ENCODE measurements at regions not wholly inside any gene's neighbourhood (a gene's known extent, or its start where the extent isn't known, plus 50 kb on each side); places are given as distances from the start of the nearest gene placed in this dataset.

GRCh38 chr3:102032491-102033383, 183.4 kb downstream of the NFKBIZ start:
- no peaks in the 10 kb centered on the region for H3K79me2 ChIP-seq (ENCODE audit: insufficient read depth, low read length)
- no peak overlapping the region for H3K27ac ChIP-seq (ENCODE audit: low read depth, low read length)
- ChIA-PET CTCF (no interaction called here), RAD21 (ENCODE audit: low non-redundant PET in 1 of 2, low total read pairs in 2 of 2, uncharacterized antibody in 2 of 2, unreplicated experiment in 2 of 2) (no interaction called here), POLR2A (no interaction called here)
- DNase-seq (ENCODE audit: low read depth, low spot score) (no peak), ATAC-seq (no peak)
- TF ChIP-seq ZFX (IDR thresholded peaks at IDR 0.05) (no peak), POLR2AphosphoS5 (IDR thresholded peaks at IDR 0.05; ENCODE audit: low read depth, low read length) (no peak), YY1 (IDR thresholded peaks at IDR 0.05; ENCODE audit: extremely low read depth, insufficient replicate concordance, low read depth, low read length) (no peak), MAX (IDR thresholded peaks at IDR 0.05) (no peak), JUND (IDR thresholded peaks at IDR 0.05) (no peak), POLR2A (IDR thresholded peaks at IDR 0.05; ENCODE audit: borderline replicate concordance, extremely low read depth, insufficient read depth, insufficient read length) (no peak), EGR1 (IDR thresholded peaks at IDR 0.05; ENCODE audit: low read depth) (no peak), EZH2phosphoT487 (IDR thresholded peaks at IDR 0.05; ENCODE audit: borderline replicate concordance) (no peak), FOSL1 (IDR thresholded peaks at IDR 0.05; ENCODE audit: low read depth) (no peak), ZNF274 (IDR thresholded peaks at IDR 0.05; ENCODE audit: low read depth, low read length) (no peak), ELF1 (IDR thresholded peaks at IDR 0.05; ENCODE audit: borderline replicate concordance, low read depth) (no peak)
- TF ChIP-seq, protein P1, sequence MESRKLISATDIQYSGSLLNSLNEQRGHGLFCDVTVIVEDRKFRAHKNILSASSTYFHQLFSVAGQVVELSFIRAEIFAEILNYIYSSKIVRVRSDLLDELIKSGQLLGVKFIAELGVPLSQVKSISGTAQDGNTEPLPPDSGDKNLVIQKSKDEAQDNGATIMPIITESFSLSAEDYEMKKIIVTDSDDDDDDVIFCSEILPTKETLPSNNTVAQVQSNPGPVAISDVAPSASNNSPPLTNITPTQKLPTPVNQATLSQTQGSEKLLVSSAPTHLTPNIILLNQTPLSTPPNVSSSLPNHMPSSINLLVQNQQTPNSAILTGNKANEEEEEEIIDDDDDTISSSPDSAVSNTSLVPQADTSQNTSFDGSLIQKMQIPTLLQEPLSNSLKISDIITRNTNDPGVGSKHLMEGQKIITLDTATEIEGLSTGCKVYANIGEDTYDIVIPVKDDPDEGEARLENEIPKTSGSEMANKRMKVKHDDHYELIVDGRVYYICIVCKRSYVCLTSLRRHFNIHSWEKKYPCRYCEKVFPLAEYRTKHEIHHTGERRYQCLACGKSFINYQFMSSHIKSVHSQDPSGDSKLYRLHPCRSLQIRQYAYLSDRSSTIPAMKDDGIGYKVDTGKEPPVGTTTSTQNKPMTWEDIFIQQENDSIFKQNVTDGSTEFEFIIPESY (IDR thresholded peaks at IDR 0.05; ENCODE audit: extremely low read depth, insufficient replicate concordance, low read length), result no peak
- TF ChIP-seq, protein P2, sequence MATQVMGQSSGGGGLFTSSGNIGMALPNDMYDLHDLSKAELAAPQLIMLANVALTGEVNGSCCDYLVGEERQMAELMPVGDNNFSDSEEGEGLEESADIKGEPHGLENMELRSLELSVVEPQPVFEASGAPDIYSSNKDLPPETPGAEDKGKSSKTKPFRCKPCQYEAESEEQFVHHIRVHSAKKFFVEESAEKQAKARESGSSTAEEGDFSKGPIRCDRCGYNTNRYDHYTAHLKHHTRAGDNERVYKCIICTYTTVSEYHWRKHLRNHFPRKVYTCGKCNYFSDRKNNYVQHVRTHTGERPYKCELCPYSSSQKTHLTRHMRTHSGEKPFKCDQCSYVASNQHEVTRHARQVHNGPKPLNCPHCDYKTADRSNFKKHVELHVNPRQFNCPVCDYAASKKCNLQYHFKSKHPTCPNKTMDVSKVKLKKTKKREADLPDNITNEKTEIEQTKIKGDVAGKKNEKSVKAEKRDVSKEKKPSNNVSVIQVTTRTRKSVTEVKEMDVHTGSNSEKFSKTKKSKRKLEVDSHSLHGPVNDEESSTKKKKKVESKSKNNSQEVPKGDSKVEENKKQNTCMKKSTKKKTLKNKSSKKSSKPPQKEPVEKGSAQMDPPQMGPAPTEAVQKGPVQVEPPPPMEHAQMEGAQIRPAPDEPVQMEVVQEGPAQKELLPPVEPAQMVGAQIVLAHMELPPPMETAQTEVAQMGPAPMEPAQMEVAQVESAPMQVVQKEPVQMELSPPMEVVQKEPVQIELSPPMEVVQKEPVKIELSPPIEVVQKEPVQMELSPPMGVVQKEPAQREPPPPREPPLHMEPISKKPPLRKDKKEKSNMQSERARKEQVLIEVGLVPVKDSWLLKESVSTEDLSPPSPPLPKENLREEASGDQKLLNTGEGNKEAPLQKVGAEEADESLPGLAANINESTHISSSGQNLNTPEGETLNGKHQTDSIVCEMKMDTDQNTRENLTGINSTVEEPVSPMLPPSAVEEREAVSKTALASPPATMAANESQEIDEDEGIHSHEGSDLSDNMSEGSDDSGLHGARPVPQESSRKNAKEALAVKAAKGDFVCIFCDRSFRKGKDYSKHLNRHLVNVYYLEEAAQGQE (IDR thresholded peaks at IDR 0.05; ENCODE audit: low read depth), result no peak
- TF ChIP-seq, protein P3, sequence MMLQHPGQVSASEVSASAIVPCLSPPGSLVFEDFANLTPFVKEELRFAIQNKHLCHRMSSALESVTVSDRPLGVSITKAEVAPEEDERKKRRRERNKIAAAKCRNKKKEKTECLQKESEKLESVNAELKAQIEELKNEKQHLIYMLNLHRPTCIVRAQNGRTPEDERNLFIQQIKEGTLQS (IDR thresholded peaks at IDR 0.05), result no peak
- no peaks in the 10 kb centered on the region for H3K9me2 ChIP-seq (ENCODE audit: insufficient read depth)
- no peaks in the 10 kb centered on the region for H3K9me3 ChIP-seq (ENCODE audit: control insufficient read depth in 1 of 2, insufficient read depth in 1 of 2, low read depth in 1 of 2, low read length in 2 of 2)
- no peak overlapping the region for H2AFZ ChIP-seq (ENCODE audit: low read depth, low read length, poor library complexity, severe bottlenecking)
- no peaks in the 10 kb centered on the region for H3K36me3 ChIP-seq (ENCODE audit: control insufficient read depth in 1 of 2, insufficient read depth in 2 of 2, low read length in 2 of 2)
- no TSS peak for BruUV-seq (replicated peaks)
- H3K4me1 ChIP-seq (ENCODE audit: control insufficient read depth in 1 of 2, insufficient read depth in 2 of 2, low read length in 2 of 2), result no peaks in the 10 kb centered on the region
- H4K20me1 ChIP-seq (ENCODE audit: insufficient read depth), result no peaks in the 10 kb centered on the region
- H3K4me2 ChIP-seq (ENCODE audit: low read length), result no peak overlapping the region
- H3K27me3 ChIP-seq (ENCODE audit: insufficient read depth, low read length), result no peaks in the 10 kb centered on the region
- H3K9ac ChIP-seq (ENCODE audit: low read length), result no peak overlapping the region
- H3K4me3 ChIP-seq (replicated peaks in 1 of 2; ENCODE audit: low read depth in 1 of 2, low read length in 2 of 2), result no peak overlapping the region
- intact Hi-C loops (cut with micrococcal nuclease), result no loop called here

Data from HCT116 (cell line).